ENCODE measurements at regions not wholly inside any gene's neighbourhood (a gene's known extent, or its start where the extent isn't known, plus 50 kb on each side); places are given as distances from the start of the nearest gene placed in this dataset.

GRCh38 chr4:45063696-45064095 is 337.3 kb upstream of the GNPDA2 start:
- TF ChIP-seq CTCF (IDR thresholded peaks at IDR 0.05) (no peak), POLR2A (IDR thresholded peaks at IDR 0.05) (no peak)
